ENCODE measurements at regions not wholly inside any gene's neighbourhood (a gene's known extent, or its start where the extent isn't known, plus 50 kb on each side); places are given as distances from the start of the nearest gene placed in this dataset.
"Not testable (repeated sequence)": the region's sequence is repeated elsewhere in the genome, so short reads cannot be mapped to it uniquely, and the experiment has no call there.

DNA sequence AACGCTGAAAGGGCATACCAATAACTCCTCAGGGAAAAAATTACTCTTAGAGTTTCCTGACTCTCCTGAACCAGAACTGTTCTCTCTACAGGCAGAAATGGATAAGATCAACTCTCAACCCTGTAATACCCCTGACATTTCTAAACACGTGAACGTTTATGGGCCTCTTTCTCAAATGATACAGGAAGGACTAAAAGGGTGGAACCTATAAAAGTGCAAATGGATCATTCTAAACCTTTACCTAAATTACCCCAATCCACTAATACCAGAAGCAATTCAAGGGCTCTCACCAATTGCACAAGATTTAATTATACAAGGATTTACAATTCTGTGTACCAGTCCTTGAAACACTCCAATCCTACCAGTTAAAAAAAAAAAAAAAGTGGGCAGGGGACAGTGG lies 98.0 kb upstream of the FAM174B start:
- WGBS, 2 experiments (ENCODE audit: insufficient coverage in 2 of 2) = 86% methylated on average over 1 of the region's 3 CpGs; no CpG with 5 or more reads in 1 of the 2 experiments
- no peak overlapping the region for H3K27ac ChIP-seq (ENCODE audit: low read depth, low read length, severe bottlenecking)
- H3K4me3 ChIP-seq (ENCODE audit: extremely low read depth, insufficient read depth, low read length, poor library complexity, severe bottlenecking) = no peak overlapping the region
- H3K36me3 ChIP-seq (ENCODE audit: control insufficient read depth, insufficient read depth, low read length) = no peaks in the 10 kb centered on the region
- H3K4me1 ChIP-seq (ENCODE audit: control insufficient read depth, insufficient read depth, low read length, poor library complexity, severe bottlenecking) = no peaks in the 10 kb centered on the region
- no peaks in the 10 kb centered on the region for H3K9me3 ChIP-seq (ENCODE audit: control insufficient read depth, low read length)

DNA sequence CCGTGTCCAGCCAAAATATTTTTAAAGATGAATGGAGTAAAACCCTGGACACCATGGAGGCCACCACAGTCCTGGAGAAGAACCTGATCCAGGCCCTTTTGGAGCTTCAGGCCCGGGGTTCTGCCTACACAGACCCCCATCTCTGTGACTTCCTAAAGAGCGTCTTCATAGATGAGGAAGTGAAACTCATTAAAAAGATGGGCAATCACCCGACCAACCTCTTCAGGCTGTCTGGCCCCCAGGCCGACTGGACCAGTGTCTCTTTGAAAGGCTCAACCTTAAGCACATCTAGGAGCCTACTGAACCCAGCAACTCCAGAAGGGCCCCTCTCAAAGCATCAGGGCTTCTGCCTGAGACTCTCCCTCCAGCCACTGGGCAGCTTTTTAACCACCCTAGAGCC lies 107.9 kb upstream of the FAM174B start:
- Histone ChIP-seq H3K4me3 (ENCODE audit: extremely low read depth, insufficient read depth, low read length, poor library complexity, severe bottlenecking) (no peak overlapping the region), H3K36me3 (ENCODE audit: control insufficient read depth, insufficient read depth, low read length) (no peaks in the 10 kb centered on the region), H3K9me3 (ENCODE audit: control insufficient read depth, low read length) (no peaks in the 10 kb centered on the region), H3K4me1 (ENCODE audit: control insufficient read depth, insufficient read depth, low read length, poor library complexity, severe bottlenecking) (no peaks in the 10 kb centered on the region), H3K27ac (ENCODE audit: low read depth, low read length, severe bottlenecking) (no peak overlapping the region)
- 84 to 86% methylated on average over 2 to 3 of the region's 5 CpGs for WGBS, 2 experiments (ENCODE audit: insufficient coverage in 2 of 2)

- H3K4me3 ChIP-seq (ENCODE audit: extremely low read depth, insufficient read depth, low read length, poor library complexity, severe bottlenecking); H3K27ac ChIP-seq (ENCODE audit: low read depth, low read length, severe bottlenecking); H3K9me3 ChIP-seq (ENCODE audit: control insufficient read depth, low read length); H3K36me3 ChIP-seq (ENCODE audit: control insufficient read depth, insufficient read depth, low read length); H3K4me1 ChIP-seq (ENCODE audit: control insufficient read depth, insufficient read depth, low read length, poor library complexity, severe bottlenecking): not testable (repeated sequence)
- 80% methylated on average over 1 of the region's 35 CpGs; no CpG with 5 or more reads in 1 of the 2 experiments for WGBS, 2 experiments (ENCODE audit: insufficient coverage in 2 of 2)
These were observed 112.6 kb upstream of the FAM174B start for GRCh38 chr15:92768131-92768530.

DNA sequence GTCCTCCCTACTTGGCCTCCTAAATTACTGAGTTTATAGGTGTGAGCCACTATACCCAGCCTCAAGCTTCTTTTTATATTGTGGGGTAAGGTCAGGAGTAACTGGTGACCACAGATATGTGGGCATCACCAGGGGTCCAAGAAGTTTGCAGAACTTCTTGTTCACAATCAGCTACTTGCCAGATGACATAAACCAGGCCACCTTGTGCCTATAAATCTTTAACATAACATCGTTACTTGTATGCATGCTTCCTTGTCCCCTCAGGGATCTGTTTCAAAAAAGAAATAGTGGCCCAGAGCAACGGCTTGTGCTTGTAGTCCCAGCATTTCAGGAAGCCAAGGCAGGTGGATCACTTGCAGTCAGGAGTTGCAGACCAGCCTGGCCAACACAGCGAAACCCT lies 115.1 kb upstream of the FAM174B start:
- no peaks in the 10 kb centered on the region for H3K36me3 ChIP-seq (ENCODE audit: control insufficient read depth, insufficient read depth, low read length)
- H3K4me1 ChIP-seq (ENCODE audit: control insufficient read depth, insufficient read depth, low read length, poor library complexity, severe bottlenecking) = no peaks in the 10 kb centered on the region
- H3K27ac ChIP-seq (ENCODE audit: low read depth, low read length, severe bottlenecking) = no peak overlapping the region
- H3K9me3 ChIP-seq (ENCODE audit: control insufficient read depth, low read length) = no peaks in the 10 kb centered on the region
- 92 to 97% methylated on average over 1 to 3 of the region's 3 CpGs for WGBS, 2 experiments (ENCODE audit: insufficient coverage in 2 of 2)
- no peak overlapping the region for H3K4me3 ChIP-seq (ENCODE audit: extremely low read depth, insufficient read depth, low read length, poor library complexity, severe bottlenecking)

- Histone ChIP-seq H3K9me3 (ENCODE audit: control insufficient read depth, low read length) (no peaks in the 10 kb centered on the region), H3K4me3 (ENCODE audit: extremely low read depth, insufficient read depth, low read length, poor library complexity, severe bottlenecking) (no peak overlapping the region), H3K27ac (ENCODE audit: low read depth, low read length, severe bottlenecking) (no peak overlapping the region), H3K36me3 (ENCODE audit: control insufficient read depth, insufficient read depth, low read length) (no peaks in the 10 kb centered on the region), H3K4me1 (ENCODE audit: control insufficient read depth, insufficient read depth, low read length, poor library complexity, severe bottlenecking) (no peaks in the 10 kb centered on the region)
- WGBS, 2 experiments (ENCODE audit: insufficient coverage in 2 of 2) = 90 to 93% methylated on average over 7 to 8 of the region's 9 CpGs
These were observed 116.5 kb upstream of the FAM174B start for GRCh38 chr15:92772061-92772460.

GRCh38 chr15:92772626-92773244 lies 117.2 kb upstream of the FAM174B start:
- WGBS, 2 experiments (ENCODE audit: insufficient coverage in 2 of 2) = 93 to 94% methylated on average over 15 to 21 of the region's 24 CpGs
- Histone ChIP-seq H3K4me1 (ENCODE audit: control insufficient read depth, insufficient read depth, low read length, poor library complexity, severe bottlenecking) (no peaks in the 10 kb centered on the region), H3K9me3 (ENCODE audit: control insufficient read depth, low read length) (no peaks in the 10 kb centered on the region), H3K4me3 (ENCODE audit: extremely low read depth, insufficient read depth, low read length, poor library complexity, severe bottlenecking) (no peak overlapping the region), H3K27ac (ENCODE audit: low read depth, low read length, severe bottlenecking) (no peak overlapping the region), H3K36me3 (ENCODE audit: control insufficient read depth, insufficient read depth, low read length) (no peaks in the 10 kb centered on the region)

GRCh38 chr15:92773340-92773739 lies 117.8 kb upstream of the FAM174B start:
- Histone ChIP-seq H3K27ac (ENCODE audit: low read depth, low read length, severe bottlenecking) (no peak overlapping the region), H3K4me3 (ENCODE audit: extremely low read depth, insufficient read depth, low read length, poor library complexity, severe bottlenecking) (no peak overlapping the region), H3K4me1 (ENCODE audit: control insufficient read depth, insufficient read depth, low read length, poor library complexity, severe bottlenecking) (no peaks in the 10 kb centered on the region), H3K36me3 (ENCODE audit: control insufficient read depth, insufficient read depth, low read length) (no peaks in the 10 kb centered on the region), H3K9me3 (ENCODE audit: control insufficient read depth, low read length) (no peaks in the 10 kb centered on the region)
- 83 to 93% methylated on average over 2 to 4 of the region's 6 CpGs for WGBS, 2 experiments (ENCODE audit: insufficient coverage in 2 of 2)

- H3K4me1 ChIP-seq (ENCODE audit: control insufficient read depth, insufficient read depth, low read length, poor library complexity, severe bottlenecking) = no peaks in the 10 kb centered on the region
- H3K27ac ChIP-seq (ENCODE audit: low read depth, low read length, severe bottlenecking) = no peak overlapping the region
- no peak overlapping the region for H3K4me3 ChIP-seq (ENCODE audit: extremely low read depth, insufficient read depth, low read length, poor library complexity, severe bottlenecking)
- H3K36me3 ChIP-seq (ENCODE audit: control insufficient read depth, insufficient read depth, low read length) = no peaks in the 10 kb centered on the region
- whole genome bisulfite sequencing, 2 experiments (ENCODE audit: insufficient coverage in 2 of 2) = 71% methylated on average over 1 of the region's 1 CpG; no CpG with 5 or more reads in 1 of the 2 experiments
- H3K9me3 ChIP-seq (ENCODE audit: control insufficient read depth, low read length) = peaks cover 9% of the 10 kb centered on the region
These were observed 120.2 kb upstream of the CHD2 start for GRCh38 chr15:92779874-92780273.

GRCh38 chr15:92780843-92781242 lies 119.3 kb upstream of the CHD2 start:
- H3K27ac ChIP-seq (ENCODE audit: low read depth, low read length, severe bottlenecking) = no peak overlapping the region
- no peaks in the 10 kb centered on the region for H3K4me1 ChIP-seq (ENCODE audit: control insufficient read depth, insufficient read depth, low read length, poor library complexity, severe bottlenecking)
- WGBS, 2 experiments (ENCODE audit: insufficient coverage in 2 of 2) = 88 to 100% methylated on average over 1 to 3 of the region's 3 CpGs
- no peak overlapping the region for H3K4me3 ChIP-seq (ENCODE audit: extremely low read depth, insufficient read depth, low read length, poor library complexity, severe bottlenecking)
- peaks cover 9% of the 10 kb centered on the region for H3K9me3 ChIP-seq (ENCODE audit: control insufficient read depth, low read length)
- no peaks in the 10 kb centered on the region for H3K36me3 ChIP-seq (ENCODE audit: control insufficient read depth, insufficient read depth, low read length)

GRCh38 chr15:92781925-92782453 lies 118.1 kb upstream of the CHD2 start:
- H3K27ac ChIP-seq (ENCODE audit: low read depth, low read length, severe bottlenecking) = no peak overlapping the region
- H3K36me3 ChIP-seq (ENCODE audit: control insufficient read depth, insufficient read depth, low read length) = no peaks in the 10 kb centered on the region
- no peaks in the 10 kb centered on the region for H3K4me1 ChIP-seq (ENCODE audit: control insufficient read depth, insufficient read depth, low read length, poor library complexity, severe bottlenecking)
- H3K4me3 ChIP-seq (ENCODE audit: extremely low read depth, insufficient read depth, low read length, poor library complexity, severe bottlenecking) = no peak overlapping the region
- H3K9me3 ChIP-seq (ENCODE audit: control insufficient read depth, low read length) = peaks cover 9% of the 10 kb centered on the region
- WGBS, 2 experiments (ENCODE audit: insufficient coverage in 2 of 2) = 89 to 100% methylated on average over 3 to 4 of the region's 4 CpGs

- 79 to 87% methylated on average over 3 of the region's 3 CpGs for WGBS, 2 experiments (ENCODE audit: insufficient coverage in 2 of 2)
- Histone ChIP-seq H3K36me3 (ENCODE audit: control insufficient read depth, insufficient read depth, low read length) (no peaks in the 10 kb centered on the region), H3K4me1 (ENCODE audit: control insufficient read depth, insufficient read depth, low read length, poor library complexity, severe bottlenecking) (no peaks in the 10 kb centered on the region), H3K9me3 (ENCODE audit: control insufficient read depth, low read length) (no peaks in the 10 kb centered on the region), H3K27ac (ENCODE audit: low read depth, low read length, severe bottlenecking) (no peak overlapping the region), H3K4me3 (ENCODE audit: extremely low read depth, insufficient read depth, low read length, poor library complexity, severe bottlenecking) (no peak overlapping the region)
These were observed 113.0 kb upstream of the CHD2 start for GRCh38 chr15:92787116-92787515.

Data from mesodermal cell (in vitro differentiated cells).